Type B pancreatic cell (in vitro differentiated cells): ENCODE measurements at regions not wholly inside any gene's neighbourhood (a gene's known extent, or its start where the extent isn't known, plus 50 kb on each side); places are given as distances from the start of the nearest gene placed in this dataset.

Experiments
- DNase-seq: peaks from one replicate; pipeline ENCODE4 v3.0.0; 2021; ENCODE audit warnings: mixed read lengths; ENCODE audit not compliant: unreplicated experiment; ENCODE audit errors: extremely low spot score
- H3K27ac Mint-ChIP-seq: 2 replicates; pipeline ENCODE4 v1.8.0; 2021; ENCODE audit warnings: mild to moderate bottlenecking, mixed read lengths
- H3K27me3 Mint-ChIP-seq: 2 replicates; pipeline ENCODE4 v1.8.0; 2021; ENCODE audit warnings: mixed read lengths
- H3K36me3 Mint-ChIP-seq: 2 replicates; pipeline ENCODE4 v1.8.0; 2021; ENCODE audit warnings: mixed read lengths
- H3K4me1 Mint-ChIP-seq: one replicate; pipeline ENCODE4 v1.8.0; 2021; ENCODE audit warnings: mixed read lengths; ENCODE audit not compliant: unreplicated experiment
- H3K4me3 Mint-ChIP-seq: 2 replicates; pipeline ENCODE4 v1.8.0; 2021; ENCODE audit warnings: mild to moderate bottlenecking, mixed read lengths
- H3K9me3 Mint-ChIP-seq: 2 replicates; pipeline ENCODE4 v1.8.0; 2021; ENCODE audit warnings: mixed read lengths
- CTCF ChIP-seq: fragments of 200-600 bp; sonication (generic); conservative IDR thresholded peaks from 2 replicates; pipeline ENCODE4 v1.5.0; 2021; ENCODE audit warnings: antibody characterized with exemption, mild to moderate bottlenecking

GRCh38 chr2:727071-727470 lies 49.9 kb upstream of the TMEM18 start:
- no peak for DNase-seq
- no peak for TF ChIP-seq CTCF
- peaks cover 15% of the 10 kb centered on the region for H3K4me1 Mint-ChIP-seq
- no peaks in the 10 kb centered on the region for H3K9me3 Mint-ChIP-seq
- H3K36me3 Mint-ChIP-seq: no peaks in the 10 kb centered on the region
- no peak overlapping the region for H3K4me3 Mint-ChIP-seq
- peaks cover 13% of the 10 kb centered on the region for H3K27me3 Mint-ChIP-seq
- no peak overlapping the region for H3K27ac Mint-ChIP-seq
